Ishikawa (cell line): ENCODE measurements at regions not wholly inside any gene's neighbourhood (a gene's known extent, or its start where the extent isn't known, plus 50 kb on each side); places are given as distances from the start of the nearest gene placed in this dataset.

Source experiments
- CEBPB ChIP-seq: IDR thresholded peaks from 2 replicates; pipeline ENCODE4 v1.6.1; 2012
- CREB1 ChIP-seq: IDR thresholded peaks from 2 replicates; pipeline ENCODE4 v1.6.1; 2012; ENCODE audit warnings: low read depth
- EGR1 ChIP-seq: IDR thresholded peaks from 2 replicates; pipeline ENCODE4 v1.6.1; 2012
- EP300 ChIP-seq: IDR thresholded peaks from 2 replicates; pipeline ENCODE4 v1.6.1; 2012; ENCODE audit warnings: borderline replicate concordance
- FOXM1 ChIP-seq: IDR thresholded peaks from 2 replicates; pipeline ENCODE4 v1.6.1; 2012; ENCODE audit warnings: low read depth, borderline replicate concordance
- NFIC ChIP-seq: IDR thresholded peaks from 2 replicates; pipeline ENCODE4 v1.6.1; 2012
- RAD21 ChIP-seq: IDR thresholded peaks from 2 replicates; pipeline ENCODE4 v1.6.1; 2012; ENCODE audit warnings: low read depth
- TAF1 ChIP-seq: IDR thresholded peaks from 2 replicates; pipeline ENCODE4 v1.6.1; 2012; ENCODE audit warnings: low read depth, mild to moderate bottlenecking
- TCF12 ChIP-seq: IDR thresholded peaks from 2 replicates; pipeline ENCODE4 v1.6.1; 2012; ENCODE audit warnings: low read depth
- TEAD4 ChIP-seq: IDR thresholded peaks from 2 replicates; pipeline ENCODE4 v1.6.1; 2012
- YY1 ChIP-seq: IDR thresholded peaks from 2 replicates; pipeline ENCODE4 v1.6.1; 2012; ENCODE audit warnings: low read depth
- ZBTB7A ChIP-seq: IDR thresholded peaks from 2 replicates; pipeline ENCODE4 v1.6.1; 2012; ENCODE audit warnings: low read depth
- TF ChIP-seq, protein P1 (sequence below): IDR thresholded peaks from 2 replicates; pipeline ENCODE4 v1.6.1; 2012
- TF ChIP-seq, protein P2 (sequence below): IDR thresholded peaks from 2 replicates; pipeline ENCODE4 v1.6.1; 2012
- TF ChIP-seq, protein P3 (sequence below): IDR thresholded peaks from 2 replicates; pipeline ENCODE4 v1.6.1; 2012; ENCODE audit warnings: low read depth, mild to moderate bottlenecking

DNA sequence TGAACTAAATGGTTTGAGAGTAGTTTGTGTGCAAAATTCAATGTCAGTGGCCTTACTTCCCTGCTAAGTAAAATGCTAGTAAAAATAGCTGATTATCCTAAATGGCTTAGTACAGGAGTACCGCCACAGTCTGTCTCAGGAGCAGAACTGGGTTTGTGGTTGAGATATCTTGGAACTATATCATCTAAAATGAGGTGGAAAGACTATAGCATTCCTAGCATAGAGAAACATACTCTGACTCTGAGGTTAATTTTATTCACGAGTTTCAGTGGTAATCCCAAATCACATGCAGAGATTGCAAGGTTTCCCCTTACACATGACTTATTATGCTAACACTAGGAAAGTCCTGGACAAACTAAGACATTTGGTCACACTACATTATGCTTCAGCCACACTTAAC lies 70.4 kb downstream of the OR13H1 start:
- TF ChIP-seq, protein P1, sequence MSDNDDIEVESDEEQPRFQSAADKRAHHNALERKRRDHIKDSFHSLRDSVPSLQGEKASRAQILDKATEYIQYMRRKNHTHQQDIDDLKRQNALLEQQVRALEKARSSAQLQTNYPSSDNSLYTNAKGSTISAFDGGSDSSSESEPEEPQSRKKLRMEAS = no peak
- no peak for TF ChIP-seq EP300
- no peak for TF ChIP-seq CREB1
- TF ChIP-seq TCF12 = no peak
- no peak for TF ChIP-seq RAD21

DNA sequence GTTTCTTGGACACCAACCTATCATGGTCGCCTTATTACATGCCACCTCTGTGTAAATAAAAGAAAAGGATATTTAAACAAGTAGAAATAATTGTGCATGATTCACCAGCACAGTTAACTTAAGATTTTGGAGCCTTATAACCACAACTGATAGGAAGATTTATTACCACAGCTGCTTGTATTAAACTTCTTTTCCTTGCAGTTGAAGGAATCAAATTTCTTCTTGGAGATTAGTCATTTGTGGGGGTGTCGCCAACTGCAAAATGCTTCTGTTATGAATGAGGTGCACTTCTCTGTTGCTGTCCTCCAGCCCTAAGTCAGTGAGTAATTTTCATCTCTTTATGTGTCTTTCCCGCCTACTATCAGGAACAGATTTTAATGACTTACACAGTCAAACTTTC lies 73.3 kb downstream of the OR13H1 start:
- TF ChIP-seq, protein P2, sequence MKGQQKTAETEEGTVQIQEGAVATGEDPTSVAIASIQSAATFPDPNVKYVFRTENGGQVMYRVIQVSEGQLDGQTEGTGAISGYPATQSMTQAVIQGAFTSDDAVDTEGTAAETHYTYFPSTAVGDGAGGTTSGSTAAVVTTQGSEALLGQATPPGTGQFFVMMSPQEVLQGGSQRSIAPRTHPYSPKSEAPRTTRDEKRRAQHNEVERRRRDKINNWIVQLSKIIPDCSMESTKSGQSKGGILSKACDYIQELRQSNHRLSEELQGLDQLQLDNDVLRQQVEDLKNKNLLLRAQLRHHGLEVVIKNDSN = no peak
- TF ChIP-seq CREB1 = no peak
- TF ChIP-seq EP300 = no peak
- TF ChIP-seq ZBTB7A = no peak
- TF ChIP-seq TCF12 = no peak
- TF ChIP-seq EGR1 = no peak
- TF ChIP-seq TEAD4 = no peak
- TF ChIP-seq NFIC = no peak
- TF ChIP-seq FOXM1 = no peak
- TF ChIP-seq, protein P3, sequence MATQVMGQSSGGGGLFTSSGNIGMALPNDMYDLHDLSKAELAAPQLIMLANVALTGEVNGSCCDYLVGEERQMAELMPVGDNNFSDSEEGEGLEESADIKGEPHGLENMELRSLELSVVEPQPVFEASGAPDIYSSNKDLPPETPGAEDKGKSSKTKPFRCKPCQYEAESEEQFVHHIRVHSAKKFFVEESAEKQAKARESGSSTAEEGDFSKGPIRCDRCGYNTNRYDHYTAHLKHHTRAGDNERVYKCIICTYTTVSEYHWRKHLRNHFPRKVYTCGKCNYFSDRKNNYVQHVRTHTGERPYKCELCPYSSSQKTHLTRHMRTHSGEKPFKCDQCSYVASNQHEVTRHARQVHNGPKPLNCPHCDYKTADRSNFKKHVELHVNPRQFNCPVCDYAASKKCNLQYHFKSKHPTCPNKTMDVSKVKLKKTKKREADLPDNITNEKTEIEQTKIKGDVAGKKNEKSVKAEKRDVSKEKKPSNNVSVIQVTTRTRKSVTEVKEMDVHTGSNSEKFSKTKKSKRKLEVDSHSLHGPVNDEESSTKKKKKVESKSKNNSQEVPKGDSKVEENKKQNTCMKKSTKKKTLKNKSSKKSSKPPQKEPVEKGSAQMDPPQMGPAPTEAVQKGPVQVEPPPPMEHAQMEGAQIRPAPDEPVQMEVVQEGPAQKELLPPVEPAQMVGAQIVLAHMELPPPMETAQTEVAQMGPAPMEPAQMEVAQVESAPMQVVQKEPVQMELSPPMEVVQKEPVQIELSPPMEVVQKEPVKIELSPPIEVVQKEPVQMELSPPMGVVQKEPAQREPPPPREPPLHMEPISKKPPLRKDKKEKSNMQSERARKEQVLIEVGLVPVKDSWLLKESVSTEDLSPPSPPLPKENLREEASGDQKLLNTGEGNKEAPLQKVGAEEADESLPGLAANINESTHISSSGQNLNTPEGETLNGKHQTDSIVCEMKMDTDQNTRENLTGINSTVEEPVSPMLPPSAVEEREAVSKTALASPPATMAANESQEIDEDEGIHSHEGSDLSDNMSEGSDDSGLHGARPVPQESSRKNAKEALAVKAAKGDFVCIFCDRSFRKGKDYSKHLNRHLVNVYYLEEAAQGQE = no peak

DNA sequence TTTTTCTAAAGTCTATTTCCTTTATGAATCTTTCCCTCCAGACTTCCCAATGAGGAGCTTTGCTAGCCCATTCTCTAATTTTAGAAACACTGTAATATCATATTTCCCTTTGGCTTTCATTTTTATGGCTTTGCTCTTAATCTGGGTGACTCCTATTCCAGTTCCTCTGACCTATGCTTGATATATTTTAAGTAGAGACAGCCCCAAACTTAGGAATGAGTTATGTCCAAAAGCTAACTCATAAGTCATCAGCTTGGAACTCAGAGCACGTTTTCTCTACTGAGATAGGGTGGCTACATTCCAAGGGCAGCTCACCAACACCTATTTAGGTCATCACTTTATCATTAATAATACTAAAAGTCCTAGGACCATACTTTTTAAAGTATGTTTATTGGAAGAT lies 77.8 kb downstream of the OR13H1 start:
- no peak for TF ChIP-seq EGR1
- no peak for TF ChIP-seq CREB1
- no peak for TF ChIP-seq TEAD4
- TF ChIP-seq FOXM1 = no peak
- TF ChIP-seq, protein P1 = no peak
- TF ChIP-seq, protein P2 = no peak
- no peak for TF ChIP-seq NFIC
- no peak for TF ChIP-seq CEBPB
- no peak for TF ChIP-seq YY1
- TF ChIP-seq, protein P3 = no peak
- no peak for TF ChIP-seq RAD21
- TF ChIP-seq ZBTB7A = no peak
- no peak for TF ChIP-seq TCF12

DNA sequence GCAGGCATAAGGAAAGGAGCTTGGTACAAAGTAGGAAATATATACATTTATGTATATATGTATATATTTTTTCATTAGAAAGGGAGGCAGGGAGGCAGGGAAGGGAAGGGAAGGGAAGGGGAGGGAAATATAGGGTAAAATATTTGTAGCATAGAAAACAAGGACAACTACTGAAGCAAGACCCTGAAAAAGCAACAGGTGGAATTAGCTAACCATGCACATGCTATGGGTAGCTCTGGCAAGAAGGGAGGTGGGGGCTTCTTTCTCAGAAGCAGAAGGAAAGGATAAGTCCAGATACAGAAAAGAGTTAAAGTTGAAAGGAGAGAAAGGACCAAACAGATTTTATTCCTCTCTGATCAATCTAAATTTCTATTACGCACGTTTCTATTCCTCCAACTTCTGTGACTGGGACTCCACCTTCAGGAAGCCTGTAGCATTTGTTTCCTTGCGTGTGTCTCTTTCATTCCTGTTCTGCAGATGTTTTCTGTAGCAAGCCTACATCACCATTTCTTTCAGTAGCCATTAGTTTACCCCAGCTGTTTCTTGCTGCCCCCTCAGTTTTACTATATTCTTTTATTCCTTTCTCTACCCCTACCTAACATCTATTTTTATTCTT lies 82.9 kb downstream of the OR13H1 start:
- TF ChIP-seq EGR1 = no peak
- no peak for TF ChIP-seq EP300
- no peak for TF ChIP-seq CEBPB
- TF ChIP-seq, protein P1 = no peak
- TF ChIP-seq, protein P3 = no peak
- TF ChIP-seq NFIC = no peak
- TF ChIP-seq YY1 = no peak
- TF ChIP-seq, protein P2 = no peak
- TF ChIP-seq CREB1 = no peak
- no peak for TF ChIP-seq ZBTB7A
- no peak for TF ChIP-seq TCF12
- no peak for TF ChIP-seq TAF1
- TF ChIP-seq RAD21 = no peak
- TF ChIP-seq TEAD4 = no peak
